RWPE2 (cell line): ENCODE measurements at regions not wholly inside any gene's neighbourhood (a gene's known extent, or its start where the extent isn't known, plus 50 kb on each side); places are given as distances from the start of the nearest gene placed in this dataset.

ENCODE experiments used
- ATAC-seq: fragments of 200-7000 bp; cut with Tn5 transposase; 3 replicates; pipeline ENCODE4 v1.9.1; 2021; ENCODE audit warnings: low read depth
- DNase-seq: peaks from one replicate; pipeline ENCODE4 v3.0.0-alpha.2; 2020; ENCODE audit warnings: low spot score
- H3K27ac ChIP-seq: fragments of 450-650 bp; 2 replicates; pipeline ENCODE4 v1.5.1; 2017; ENCODE audit warnings: mild to moderate bottlenecking; ENCODE audit not compliant: poor library complexity, severe bottlenecking
- H3K27me3 ChIP-seq: fragments of 250-450 bp; sonication (Bioruptor Pico); 2 replicates; pipeline ENCODE4 v1.5.1; 2021; ENCODE audit warnings: mild to moderate bottlenecking, moderate library complexity; ENCODE audit not compliant: insufficient read depth, poor library complexity, severe bottlenecking
- H3K36me3 ChIP-seq: fragments of 250-450 bp; sonication (Bioruptor Pico); 2 replicates; pipeline ENCODE4 v1.5.1; 2020; ENCODE audit warnings: low read depth, mild to moderate bottlenecking, moderate library complexity
- H3K4me1 ChIP-seq: fragments of 250-450 bp; sonication (Bioruptor Pico); 2 replicates; pipeline ENCODE4 v1.5.1; 2021; ENCODE audit warnings: mild to moderate bottlenecking, moderate library complexity; ENCODE audit not compliant: insufficient read depth, poor library complexity, severe bottlenecking
- H3K4me3 ChIP-seq: fragments of 250-450 bp; sonication (Bioruptor Pico); 2 replicates; pipeline ENCODE4 v1.5.1; 2021; ENCODE audit warnings: mild to moderate bottlenecking, moderate library complexity; ENCODE audit not compliant: severe bottlenecking
- H3K9me3 ChIP-seq: fragments of 250-450 bp; sonication (Bioruptor Pico); 2 replicates; pipeline ENCODE4 v1.5.1; 2021; ENCODE audit warnings: mild to moderate bottlenecking, moderate library complexity; ENCODE audit not compliant: severe bottlenecking
- CTCF ChIP-seq: fragments of 450-650 bp; IDR thresholded peaks from one replicate; pipeline ENCODE4 v1.5.1; 2017; ENCODE audit warnings: mild to moderate bottlenecking, moderate library complexity; ENCODE audit not compliant: poor library complexity, severe bottlenecking

GRCh38 chr3:117122609-117123008, 413.0 kb downstream of the TUSC7 start:
- Histone ChIP-seq H3K4me1 (no peaks in the 10 kb centered on the region), H3K27me3 (no peaks in the 10 kb centered on the region), H3K36me3 (no peaks in the 10 kb centered on the region), H3K4me3 (no peak overlapping the region), H3K9me3 (no peaks in the 10 kb centered on the region), H3K27ac (no peak overlapping the region)
- TF ChIP-seq CTCF: no peak
- ATAC-seq (no peak), DNase-seq (no peak)

GRCh38 chr3:117126460-117126859, 416.9 kb downstream of the TUSC7 start:
- no peak for TF ChIP-seq CTCF
- H3K27me3 ChIP-seq: no peaks in the 10 kb centered on the region
- no peaks in the 10 kb centered on the region for H3K9me3 ChIP-seq
- no peak overlapping the region for H3K27ac ChIP-seq
- no peaks in the 10 kb centered on the region for H3K36me3 ChIP-seq
- DNase-seq: no peak
- no peak for ATAC-seq
- H3K4me1 ChIP-seq: no peaks in the 10 kb centered on the region
- no peak overlapping the region for H3K4me3 ChIP-seq

DNA sequence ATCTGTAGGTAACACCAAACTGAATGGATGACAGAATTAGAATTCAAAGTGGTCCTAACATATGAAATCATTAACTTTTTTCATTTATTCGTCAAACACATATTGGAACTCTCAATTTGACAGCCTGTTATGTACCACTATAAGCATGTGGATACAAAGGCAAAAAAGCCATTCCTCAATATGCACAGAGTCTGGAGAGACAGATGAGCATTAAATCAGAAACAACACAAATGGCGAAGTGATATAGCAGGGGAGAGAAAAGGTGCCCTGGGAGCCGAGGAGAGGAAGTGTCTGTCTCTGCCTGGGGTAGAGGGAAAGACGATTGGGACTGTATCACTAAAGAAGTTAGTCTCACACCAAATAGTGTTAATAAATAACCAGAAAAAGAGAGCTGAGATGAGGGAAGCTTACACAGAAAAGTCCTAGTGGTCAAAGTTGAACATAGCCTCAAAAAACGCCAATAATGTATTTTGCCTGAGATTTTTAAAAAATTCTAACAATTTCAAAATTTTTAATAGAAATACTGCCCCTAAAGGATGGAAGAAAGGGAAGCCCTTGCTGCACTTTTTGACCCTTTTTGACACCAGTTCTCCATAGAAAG, 417.5 kb downstream of the TUSC7 start:
- no peak for DNase-seq
- H3K27ac ChIP-seq: no peak overlapping the region
- no peaks in the 10 kb centered on the region for H3K36me3 ChIP-seq

GRCh38 chr3:117128133-117128532, 418.6 kb downstream of the TUSC7 start:
- Histone ChIP-seq H3K4me1 (no peaks in the 10 kb centered on the region), H3K27ac (no peak overlapping the region), H3K27me3 (no peaks in the 10 kb centered on the region), H3K36me3 (no peaks in the 10 kb centered on the region), H3K4me3 (no peak overlapping the region), H3K9me3 (no peaks in the 10 kb centered on the region)
- no peak for DNase-seq
- TF ChIP-seq CTCF: no peak
- no peak for ATAC-seq

More for the DNA sequence above, 417.5 kb downstream of the TUSC7 start:
- H3K4me1 ChIP-seq: no peaks in the 10 kb centered on the region
- no peak overlapping the region for H3K4me3 ChIP-seq
- no peaks in the 10 kb centered on the region for H3K27me3 ChIP-seq
- no peak for ATAC-seq
- TF ChIP-seq CTCF: no peak
- H3K9me3 ChIP-seq: no peaks in the 10 kb centered on the region

GRCh38 chr3:117128872-117129271, 419.3 kb downstream of the TUSC7 start:
- no peak overlapping the region for H3K27ac ChIP-seq
- H3K36me3 ChIP-seq: no peaks in the 10 kb centered on the region
- no peaks in the 10 kb centered on the region for H3K9me3 ChIP-seq
- ATAC-seq (no peak), DNase-seq (no peak)
- H3K4me1 ChIP-seq: no peaks in the 10 kb centered on the region
- no peak for TF ChIP-seq CTCF
- H3K4me3 ChIP-seq: no peak overlapping the region
- H3K27me3 ChIP-seq: no peaks in the 10 kb centered on the region
